ENCODE measurements at regions not wholly inside any gene's neighbourhood (a gene's known extent, or its start where the extent isn't known, plus 50 kb on each side); places are given as distances from the start of the nearest gene placed in this dataset.

DNA sequence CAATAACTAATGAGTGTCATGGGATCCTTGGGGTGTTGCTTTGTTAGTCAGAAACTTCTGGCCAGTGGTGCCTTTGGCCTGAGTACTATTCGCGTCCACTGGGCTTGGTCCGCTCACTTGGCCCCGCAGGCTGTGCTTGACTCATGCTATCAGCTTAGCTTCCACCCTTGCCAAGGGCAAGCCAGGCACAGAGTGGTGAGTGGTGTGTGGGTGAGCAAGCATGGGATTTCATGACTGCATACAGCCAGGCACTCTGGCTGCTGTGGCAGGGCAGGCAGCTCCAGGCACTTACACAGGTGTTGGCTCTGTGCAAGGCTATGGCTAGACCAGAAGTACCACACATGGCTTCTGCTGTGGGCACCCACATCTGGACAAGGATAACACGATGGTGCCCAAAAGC is 1026.3 kb downstream of the PCDH19 start:
- TF ChIP-seq ZNF274 (IDR thresholded peaks at IDR 0.05; ENCODE audit: low read depth, low read length) (no peak), SUZ12 (IDR thresholded peaks at IDR 0.05; ENCODE audit: extremely low read depth, insufficient read depth, insufficient read length) (no peak), YY1 (IDR thresholded peaks at IDR 0.05; ENCODE audit: insufficient read depth, insufficient read length) (no peak)
